ENCODE measurements at regions not wholly inside any gene's neighbourhood (a gene's known extent, or its start where the extent isn't known, plus 50 kb on each side); places are given as distances from the start of the nearest gene placed in this dataset.

GRCh38 chr7:32679192-32679591 is 183.9 kb downstream of the AVL9 start:
- ATAC-seq: no peak
- no peak for TF ChIP-seq OSR1 (CRISPR knock-in tag; IDR thresholded peaks at IDR 0.05)
- TF ChIP-seq ZNF70 (CRISPR knock-in tag; IDR thresholded peaks at IDR 0.05): no peak
- TF ChIP-seq TCF4 (CRISPR knock-in tag; IDR thresholded peaks at IDR 0.05; ENCODE audit: borderline replicate concordance): no peak
- TF ChIP-seq TOX (CRISPR knock-in tag; IDR thresholded peaks at IDR 0.05; ENCODE audit: borderline replicate concordance): no peak
- TF ChIP-seq TSHZ2 (CRISPR knock-in tag; IDR thresholded peaks at IDR 0.05): no peak
- TF ChIP-seq ARNTL (CRISPR knock-in tag; IDR thresholded peaks at IDR 0.05; ENCODE audit: borderline replicate concordance, low read depth): no peak

- ATAC-seq: no peak
- no peak for TF ChIP-seq ZC3H10 (CRISPR knock-in tag; IDR thresholded peaks at IDR 0.05)
- no peak for TF ChIP-seq PPARA (CRISPR knock-in tag; IDR thresholded peaks at IDR 0.05; ENCODE audit: borderline replicate concordance)
- TF ChIP-seq ARNTL (CRISPR knock-in tag; IDR thresholded peaks at IDR 0.05; ENCODE audit: borderline replicate concordance, low read depth): no peak
- no peak for TF ChIP-seq ISL1 (CRISPR knock-in tag; IDR thresholded peaks at IDR 0.05)
- no peak for TF ChIP-seq CSRNP3 (CRISPR knock-in tag; IDR thresholded peaks at IDR 0.05)
- TF ChIP-seq TOX (CRISPR knock-in tag; IDR thresholded peaks at IDR 0.05; ENCODE audit: borderline replicate concordance): no peak
- no peak for TF ChIP-seq SNAI2 (CRISPR knock-in tag; IDR thresholded peaks at IDR 0.05)
- TF ChIP-seq PATZ1 (CRISPR knock-in tag; IDR thresholded peaks at IDR 0.05; ENCODE audit: borderline replicate concordance): no peak
- no peak for TF ChIP-seq ZNF8 (CRISPR knock-in tag; IDR thresholded peaks at IDR 0.05)
- no peak for TF ChIP-seq CSDC2 (CRISPR knock-in tag; IDR thresholded peaks at IDR 0.05)
Observed at GRCh38 chr7:32677593-32677992, 182.3 kb downstream of the AVL9 start.

GRCh38 chr7:32676249-32676941 is 181.1 kb downstream of the AVL9 start:
- ATAC-seq: no peak
- TF ChIP-seq PATZ1 (CRISPR knock-in tag; IDR thresholded peaks at IDR 0.05; ENCODE audit: borderline replicate concordance) (no peak), TSHZ2 (CRISPR knock-in tag; IDR thresholded peaks at IDR 0.05) (no peak), GLIS3 (CRISPR knock-in tag; IDR thresholded peaks at IDR 0.05) (no peak), ZFP30 (CRISPR knock-in tag; IDR thresholded peaks at IDR 0.05) (no peak), CREB5 (CRISPR knock-in tag; IDR thresholded peaks at IDR 0.05; ENCODE audit: low read depth) (no peak), BACH2 (CRISPR knock-in tag; IDR thresholded peaks at IDR 0.05; ENCODE audit: borderline replicate concordance) (no peak), ZNF8 (CRISPR knock-in tag; IDR thresholded peaks at IDR 0.05) (no peak), ARNTL (CRISPR knock-in tag; IDR thresholded peaks at IDR 0.05; ENCODE audit: borderline replicate concordance, low read depth) (no peak), ZC3H10 (CRISPR knock-in tag; IDR thresholded peaks at IDR 0.05) (no peak), ZNF565 (CRISPR knock-in tag; conservative IDR thresholded peaks at IDR 0.05; ENCODE audit: low read depth) (no peak), CSRNP3 (CRISPR knock-in tag; IDR thresholded peaks at IDR 0.05) (no peak), SNAI2 (CRISPR knock-in tag; IDR thresholded peaks at IDR 0.05) (no peak), OSR1 (CRISPR knock-in tag; IDR thresholded peaks at IDR 0.05) (no peak), RARB (CRISPR knock-in tag; IDR thresholded peaks at IDR 0.05) (no peak), ISL1 (CRISPR knock-in tag; IDR thresholded peaks at IDR 0.05) (no peak), CSDC2 (CRISPR knock-in tag; IDR thresholded peaks at IDR 0.05) (no peak), TOX (CRISPR knock-in tag; IDR thresholded peaks at IDR 0.05; ENCODE audit: borderline replicate concordance) (no peak)
